NCI-H526 (cell line): ENCODE measurements at regions not wholly inside any gene's neighbourhood (a gene's known extent, or its start where the extent isn't known, plus 50 kb on each side); places are given as distances from the start of the nearest gene placed in this dataset.

ENCODE experiments used
- DNase-seq, 2 experiments: peaks; one replicate each; lab custom pipeline; 2025; lab: John Stamatoyannopoulos, UW

- no peak for DNase-seq
Measured at GRCh38 chr2:48912110-48912509, 156.6 kb upstream of the LHCGR start.

GRCh38 chr2:48910961-48911360, 155.4 kb upstream of the LHCGR start:
- DNase-seq: no peak

DNA sequence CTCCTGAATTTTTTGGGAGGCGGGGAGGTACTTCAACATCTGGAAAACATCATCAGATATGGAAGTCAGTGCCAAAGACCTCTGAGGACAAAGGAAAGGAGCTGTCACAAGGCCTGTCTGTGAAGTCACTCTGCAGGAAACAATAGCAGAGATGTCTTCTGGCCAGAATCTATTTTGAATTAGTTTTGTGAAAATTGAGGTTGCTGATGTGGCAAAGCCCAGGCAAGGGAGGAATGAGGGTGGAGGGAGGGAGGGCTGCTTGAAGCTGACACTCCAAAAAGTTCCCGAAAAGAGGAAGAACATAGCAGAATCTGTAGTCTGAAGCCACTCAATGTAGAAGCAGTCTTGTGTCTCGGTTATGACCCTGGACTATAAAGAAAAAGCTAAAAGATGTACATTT, 151.1 kb upstream of the LHCGR start:
- DNase-seq: no peak

DNA sequence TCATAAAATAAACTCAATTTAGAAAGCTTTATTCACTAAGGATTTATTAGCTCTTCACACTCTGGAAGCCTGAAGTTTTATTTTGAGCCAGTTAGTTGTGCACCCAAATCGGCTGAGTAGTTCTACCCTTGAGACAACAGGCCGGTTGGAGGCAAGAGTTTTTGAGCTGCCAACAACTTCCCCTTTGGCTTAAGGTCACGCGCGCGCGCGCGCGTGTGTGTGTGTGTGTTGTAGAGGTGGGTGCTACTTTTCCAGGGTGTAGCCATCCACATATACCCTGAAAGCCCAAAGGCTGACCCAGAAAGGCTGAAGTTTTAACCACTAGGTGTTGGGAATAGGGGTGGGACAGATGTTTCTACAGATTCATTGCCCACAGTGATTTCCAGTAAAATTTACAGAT, 150.2 kb upstream of the LHCGR start:
- DNase-seq: no peak

DNA sequence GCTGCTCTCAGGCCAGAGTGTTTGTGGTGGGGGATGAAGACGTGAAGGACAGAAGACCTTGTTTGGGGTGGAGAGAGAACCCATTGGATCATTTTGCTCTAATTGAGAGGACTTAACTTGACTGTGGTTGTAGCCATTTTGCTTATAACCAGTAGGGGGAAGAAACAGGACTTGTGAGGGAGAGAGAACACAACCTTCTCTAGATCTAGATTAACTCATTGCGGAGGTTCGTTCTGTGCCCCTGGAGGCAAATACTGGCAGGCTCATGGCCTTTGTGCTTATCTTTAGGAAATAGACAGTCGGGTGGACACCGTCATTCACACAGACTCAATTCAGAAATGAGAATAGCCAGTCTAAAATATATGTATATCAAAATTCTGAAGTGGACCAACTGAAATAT, 147.0 kb upstream of the LHCGR start:
- no peak for DNase-seq

- DNase-seq: no peak
Measured at GRCh38 chr2:48901416-48901815, 145.9 kb upstream of the LHCGR start.

DNA sequence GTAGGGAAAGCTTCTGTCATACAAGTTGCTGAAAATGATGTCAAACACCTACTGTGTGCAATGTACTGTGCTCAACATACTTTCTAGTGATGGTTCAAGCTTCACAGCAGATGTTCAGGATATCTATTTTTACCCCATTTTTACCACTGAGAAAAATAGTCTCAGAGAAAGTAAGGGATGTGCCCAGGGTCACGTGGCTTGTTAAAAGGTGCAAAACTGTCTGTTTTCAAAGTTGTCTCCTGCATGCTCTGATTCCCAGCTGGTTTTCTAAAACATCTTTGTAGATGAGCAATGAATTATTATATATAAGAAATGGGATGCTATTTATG, 145.5 kb upstream of the LHCGR start:
- DNase-seq: no peak

DNA sequence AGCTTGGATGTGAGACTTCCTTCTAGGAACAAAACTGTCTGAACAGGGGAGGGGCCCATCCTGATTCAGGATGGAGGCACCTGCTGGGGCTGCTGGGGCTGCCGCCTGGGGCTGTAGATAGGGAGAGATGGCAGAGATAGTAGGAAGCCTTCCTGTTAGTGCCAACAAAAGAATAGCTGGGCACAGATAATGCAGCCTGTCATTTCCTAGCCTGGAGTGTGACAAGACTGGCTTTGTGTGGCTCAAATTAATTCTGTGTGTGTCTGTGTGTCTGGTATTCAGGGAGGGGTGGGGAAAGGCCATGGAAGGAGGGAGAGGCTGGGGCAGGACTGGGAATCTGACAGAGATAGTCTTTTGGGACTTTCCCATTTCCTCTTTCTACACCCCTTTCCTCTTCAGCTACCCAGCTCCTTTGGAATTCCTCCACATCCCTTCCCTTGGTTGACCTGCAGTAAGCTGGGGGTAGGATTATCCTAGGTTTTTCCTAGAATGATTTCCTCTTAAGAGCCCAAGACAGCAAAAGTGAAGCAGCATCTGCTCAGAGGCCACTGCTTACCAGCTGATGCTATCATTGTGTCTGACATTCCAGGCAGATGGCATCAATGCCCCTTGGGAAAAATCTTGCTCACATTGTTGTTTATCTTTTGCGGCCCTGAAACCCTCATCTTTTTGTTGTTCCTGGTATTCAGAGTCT, 144.9 kb upstream of the LHCGR start:
- DNase-seq: no peak

DNA sequence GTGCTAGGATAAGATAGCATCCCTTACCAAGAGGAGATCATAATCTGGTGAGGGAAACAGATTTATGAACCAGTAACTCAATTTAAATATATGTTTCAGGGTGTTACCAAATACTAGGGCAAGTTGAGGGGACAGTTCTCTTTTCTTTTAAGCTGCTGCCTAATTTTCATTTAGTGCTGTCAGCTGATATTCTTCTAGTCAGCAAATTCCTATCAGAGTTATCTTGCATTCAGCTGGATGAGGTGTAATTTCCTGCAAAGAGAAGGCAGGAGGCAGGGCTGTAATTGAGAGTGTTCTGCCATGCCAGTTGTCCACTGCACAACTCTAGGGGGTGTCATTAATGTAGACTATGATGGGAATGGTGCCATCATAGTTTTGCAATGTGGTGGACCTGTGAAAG, 141.3 kb upstream of the LHCGR start:
- DNase-seq: no peak

DNA sequence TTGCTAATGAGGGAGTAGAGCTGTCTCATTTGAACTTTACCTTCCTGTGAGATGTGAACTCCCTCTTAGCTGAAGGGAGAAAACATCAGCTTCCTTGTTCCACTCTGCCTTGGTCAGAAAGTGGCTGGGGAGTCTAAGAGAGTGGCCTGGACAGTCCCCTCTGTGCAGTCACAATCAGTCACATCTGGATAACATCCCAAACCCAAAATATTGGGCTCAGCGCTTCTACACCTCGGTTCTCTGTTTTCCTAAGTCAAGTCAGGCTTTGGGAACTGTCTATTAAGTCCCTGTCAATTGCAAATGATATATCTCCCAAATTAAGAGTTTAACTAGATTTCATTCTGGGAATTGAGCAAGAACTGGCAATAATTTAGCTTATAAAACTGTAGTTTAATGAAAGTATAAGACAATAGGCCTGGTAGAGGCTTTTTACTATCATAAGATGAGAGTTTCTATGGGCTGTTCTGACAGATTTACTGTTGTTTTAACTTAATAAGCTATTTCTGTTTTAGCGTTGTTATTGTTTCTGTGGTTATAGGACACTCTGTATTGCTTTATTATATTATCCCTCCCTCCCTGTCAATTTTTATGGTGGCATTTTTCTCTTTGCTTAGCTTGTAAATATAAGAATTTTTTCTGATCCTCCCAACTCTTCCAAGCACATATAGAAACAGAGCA, 135.1 kb upstream of the LHCGR start:
- no peak for DNase-seq

- no peak for DNase-seq
Measured at GRCh38 chr2:48888066-48888465, 132.5 kb upstream of the LHCGR start.

GRCh38 chr2:48886919-48887318, 131.4 kb upstream of the LHCGR start:
- no peak for DNase-seq

GRCh38 chr2:48885841-48886240, 130.3 kb upstream of the LHCGR start:
- no peak for DNase-seq

DNA sequence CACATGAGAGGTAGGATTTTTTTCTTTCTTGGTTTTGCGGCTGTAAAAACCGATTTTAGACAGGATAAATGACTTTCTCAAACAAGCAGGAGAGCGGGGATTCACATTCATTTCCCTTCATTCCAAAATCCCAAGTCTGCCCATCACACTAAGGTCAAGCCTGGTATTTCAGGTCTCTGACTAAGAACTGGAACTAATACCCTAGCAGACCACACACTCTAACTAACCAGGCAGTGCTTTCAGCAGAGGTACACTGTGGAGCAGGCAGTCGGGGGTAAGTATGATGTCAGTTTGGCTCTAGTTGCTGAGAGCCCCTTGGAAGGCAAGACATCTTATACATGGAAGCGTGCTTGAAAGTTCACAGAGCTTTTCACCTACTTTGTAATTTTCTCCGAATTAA, 128.1 kb upstream of the LHCGR start:
- DNase-seq: no peak

DNA sequence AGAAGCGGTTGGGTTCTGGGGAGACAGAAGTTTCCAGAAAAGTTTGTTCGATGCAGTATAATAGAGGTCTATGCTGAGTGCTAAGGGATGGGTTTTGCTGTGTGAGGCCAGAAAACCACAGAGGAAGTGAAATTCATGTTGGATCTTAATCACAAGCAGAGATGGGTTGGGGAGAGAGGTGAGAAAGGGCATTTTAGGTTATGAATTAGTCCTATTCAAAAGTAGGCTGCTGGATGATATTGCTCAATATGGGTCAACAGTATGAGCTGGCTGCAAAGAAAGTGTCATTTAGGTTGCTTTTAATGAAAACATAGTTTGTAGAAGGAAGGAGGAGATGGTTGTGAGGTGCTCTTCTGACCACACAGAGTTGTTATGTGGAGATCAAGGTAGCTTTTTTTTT, 118.8 kb upstream of the LHCGR start:
- no peak for DNase-seq

GRCh38 chr2:48873666-48874065, 118.1 kb upstream of the LHCGR start:
- DNase-seq: no peak

DNA sequence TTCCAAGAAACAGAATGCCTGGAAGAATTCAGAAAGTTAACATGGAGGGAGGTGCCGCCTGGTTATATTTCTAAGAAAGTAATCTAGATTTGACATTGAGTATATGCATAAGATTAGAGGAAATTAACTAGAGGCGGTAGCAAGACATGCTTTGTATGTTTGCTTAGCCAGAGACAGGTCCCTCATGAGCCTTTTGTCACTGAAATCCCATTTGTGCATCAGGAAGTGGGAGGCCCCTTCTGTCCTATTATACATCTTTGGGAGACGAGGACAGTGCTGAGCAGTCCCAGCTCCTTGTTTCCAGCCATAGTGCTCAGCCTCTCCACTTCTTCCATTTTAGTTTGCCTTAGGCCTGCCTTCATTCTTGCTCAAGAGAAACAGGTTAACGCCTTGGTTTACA, 115.4 kb upstream of the LHCGR start:
- no peak for DNase-seq

DNA sequence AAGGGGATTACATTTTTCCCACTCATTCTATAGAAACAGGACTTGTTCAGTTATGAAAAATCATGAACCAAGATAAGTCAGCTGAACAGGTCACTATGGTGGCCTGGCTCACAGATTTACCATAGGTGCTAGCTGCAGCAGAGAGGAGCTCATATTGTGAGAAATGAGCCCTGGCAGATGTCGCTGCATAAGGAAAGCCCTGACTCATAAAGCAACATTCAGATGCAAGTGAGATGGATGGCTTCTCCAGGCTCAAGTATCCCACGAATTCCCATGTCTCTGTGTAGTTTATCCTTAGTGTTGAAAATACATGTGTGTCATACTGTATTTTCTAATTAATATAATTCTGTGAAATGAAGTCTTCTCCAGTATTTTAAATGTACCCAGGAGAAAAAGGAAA, 115.0 kb upstream of the LHCGR start:
- no peak for DNase-seq

DNA sequence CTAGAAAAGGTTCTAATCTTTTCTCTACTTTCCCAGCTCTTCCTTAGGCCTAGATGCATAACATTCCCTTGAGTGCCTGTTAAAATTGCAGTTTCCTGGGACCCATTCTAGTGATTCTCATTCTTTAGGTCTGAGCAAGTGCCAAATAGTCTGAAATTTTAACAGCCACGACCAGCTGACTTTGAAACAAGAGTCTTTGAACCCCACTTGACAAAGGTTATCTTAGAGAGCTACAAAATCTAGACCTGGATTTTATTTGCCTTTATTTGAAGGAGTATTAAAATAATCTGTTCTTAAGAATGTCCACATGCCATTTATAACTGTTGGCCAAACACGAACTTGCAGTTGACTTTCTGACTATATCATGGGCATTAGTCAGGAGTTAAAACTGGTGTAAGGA, 110.2 kb upstream of the LHCGR start:
- DNase-seq: no peak

DNA sequence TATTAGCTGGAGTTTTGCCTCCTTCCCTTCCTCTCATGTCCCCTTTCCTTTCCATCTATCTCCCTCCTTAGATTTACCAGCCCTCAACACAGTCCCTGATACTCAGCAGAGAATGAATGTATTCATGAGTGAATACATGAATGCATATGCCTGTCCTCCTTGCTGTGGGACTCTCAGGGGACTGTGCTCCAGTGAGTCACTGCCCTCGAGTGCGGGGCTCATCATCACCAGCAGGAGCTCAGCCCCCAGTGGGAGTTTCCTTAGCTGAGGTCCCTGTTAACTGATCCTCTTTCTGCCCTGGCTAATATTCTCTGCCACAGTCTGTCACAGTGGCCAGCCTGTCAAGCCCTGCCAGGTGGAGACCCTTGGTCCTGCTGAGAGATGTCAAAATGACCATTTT, 104.9 kb upstream of the LHCGR start:
- no peak for DNase-seq

DNA sequence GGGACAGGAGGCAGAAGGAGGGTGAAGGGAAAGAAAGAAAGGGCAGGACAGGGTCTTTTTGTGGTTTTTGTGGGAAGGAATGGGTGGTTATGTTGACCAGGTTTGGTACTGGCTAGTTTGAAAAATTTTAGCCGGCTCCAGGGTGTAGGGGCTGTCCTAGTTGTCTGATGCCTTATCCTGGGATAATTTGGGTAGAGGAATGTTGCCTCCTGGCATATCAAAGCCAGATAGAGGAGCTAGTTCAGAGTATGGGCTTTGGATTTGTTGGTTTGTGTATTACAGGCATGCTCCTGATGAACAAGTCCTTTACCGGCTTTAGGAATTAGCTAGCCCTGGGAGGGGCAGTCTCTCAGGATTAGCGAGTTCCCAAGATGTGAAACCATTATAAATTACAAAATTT, 101.1 kb upstream of the LHCGR start:
- DNase-seq: no peak

GRCh38 chr2:48856144-48856543, 100.6 kb upstream of the LHCGR start:
- no peak for DNase-seq

DNA sequence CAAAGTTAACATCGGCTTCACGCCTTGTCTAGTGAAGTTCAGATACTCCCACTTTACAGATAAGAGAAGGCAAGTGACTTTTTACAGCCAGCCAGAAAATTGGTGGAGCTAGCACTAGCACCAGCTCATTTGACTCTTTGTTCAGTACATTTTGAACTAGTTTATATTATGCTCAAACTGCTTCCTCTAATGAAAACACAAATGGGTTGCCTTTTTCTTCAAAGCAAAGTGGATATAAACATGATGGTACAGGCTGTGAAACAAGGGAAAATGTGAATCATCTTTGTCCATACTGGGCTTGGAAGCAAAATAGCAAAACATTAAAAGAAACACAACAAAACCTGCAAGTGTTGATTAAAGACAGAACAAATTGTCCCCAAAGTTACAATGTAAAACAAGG, 99.6 kb upstream of the LHCGR start:
- no peak for DNase-seq

DNA sequence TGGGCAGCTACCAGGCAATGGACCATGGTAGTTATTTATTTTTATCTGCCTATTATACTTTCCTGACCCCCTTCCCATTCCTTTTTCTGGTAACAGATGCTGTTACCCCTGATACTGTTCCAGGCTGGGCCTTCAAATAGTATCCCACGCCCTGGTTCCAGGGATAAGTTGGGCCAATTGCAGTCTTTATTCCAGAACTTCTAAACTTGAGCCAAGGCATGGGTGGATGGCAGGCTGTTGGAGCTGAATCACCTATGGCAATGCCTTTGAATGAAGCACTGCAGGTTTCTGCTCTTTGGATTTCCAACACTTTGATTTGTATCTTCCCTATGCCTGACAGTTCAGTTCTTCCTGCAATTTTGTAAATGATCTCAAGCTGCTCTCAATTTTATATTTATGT, 99.2 kb upstream of the LHCGR start:
- no peak for DNase-seq
